ENCODE measurements at regions not wholly inside any gene's neighbourhood (a gene's known extent, or its start where the extent isn't known, plus 50 kb on each side); places are given as distances from the start of the nearest gene placed in this dataset.

GRCh38 chr13:62793850-62794249 is 1378.2 kb upstream of the PCDH20 start:
- H3K4me1 Mint-ChIP-seq, result peaks cover 8% of the 10 kb centered on the region
- H3K9me3 Mint-ChIP-seq, result no peaks in the 10 kb centered on the region
- TF ChIP-seq, protein P1, sequence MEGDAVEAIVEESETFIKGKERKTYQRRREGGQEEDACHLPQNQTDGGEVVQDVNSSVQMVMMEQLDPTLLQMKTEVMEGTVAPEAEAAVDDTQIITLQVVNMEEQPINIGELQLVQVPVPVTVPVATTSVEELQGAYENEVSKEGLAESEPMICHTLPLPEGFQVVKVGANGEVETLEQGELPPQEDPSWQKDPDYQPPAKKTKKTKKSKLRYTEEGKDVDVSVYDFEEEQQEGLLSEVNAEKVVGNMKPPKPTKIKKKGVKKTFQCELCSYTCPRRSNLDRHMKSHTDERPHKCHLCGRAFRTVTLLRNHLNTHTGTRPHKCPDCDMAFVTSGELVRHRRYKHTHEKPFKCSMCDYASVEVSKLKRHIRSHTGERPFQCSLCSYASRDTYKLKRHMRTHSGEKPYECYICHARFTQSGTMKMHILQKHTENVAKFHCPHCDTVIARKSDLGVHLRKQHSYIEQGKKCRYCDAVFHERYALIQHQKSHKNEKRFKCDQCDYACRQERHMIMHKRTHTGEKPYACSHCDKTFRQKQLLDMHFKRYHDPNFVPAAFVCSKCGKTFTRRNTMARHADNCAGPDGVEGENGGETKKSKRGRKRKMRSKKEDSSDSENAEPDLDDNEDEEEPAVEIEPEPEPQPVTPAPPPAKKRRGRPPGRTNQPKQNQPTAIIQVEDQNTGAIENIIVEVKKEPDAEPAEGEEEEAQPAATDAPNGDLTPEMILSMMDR (IDR thresholded peaks at IDR 0.05), result no peak
- H3K27ac Mint-ChIP-seq, result no peak overlapping the region
- H3K36me3 Mint-ChIP-seq (ENCODE audit: low read depth), result no peaks in the 10 kb centered on the region
- no peak for DNase-seq
- H3K27me3 Mint-ChIP-seq (ENCODE audit: low read depth, poor library complexity), result no peaks in the 10 kb centered on the region
- H3K4me3 Mint-ChIP-seq, result no peak overlapping the region

DNA sequence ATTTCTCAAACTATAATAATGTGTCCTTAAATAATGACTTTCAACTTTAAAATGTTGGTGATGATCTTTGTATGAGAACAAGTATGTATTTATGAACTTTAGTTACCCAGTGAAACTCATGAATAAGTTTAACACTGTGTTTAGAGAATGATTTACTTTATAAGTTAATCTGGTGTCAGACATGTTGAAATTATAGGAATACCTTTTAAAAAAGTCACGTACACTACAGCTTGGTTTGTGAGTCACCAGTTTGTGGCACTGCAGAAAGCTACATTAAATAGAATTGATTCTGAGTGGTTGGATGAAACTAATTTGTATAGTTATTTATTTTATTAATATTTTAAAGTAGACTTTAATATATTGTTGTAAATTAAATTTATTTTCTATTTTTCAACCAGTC is 1366.2 kb upstream of the PCDH20 start:
- H3K4me1 Mint-ChIP-seq, result no peaks in the 10 kb centered on the region
- TF ChIP-seq, protein P1 (IDR thresholded peaks at IDR 0.05), result no peak
- H3K27me3 Mint-ChIP-seq (ENCODE audit: low read depth, poor library complexity), result no peaks in the 10 kb centered on the region
- H3K36me3 Mint-ChIP-seq (ENCODE audit: low read depth), result no peaks in the 10 kb centered on the region
- H3K27ac Mint-ChIP-seq, result no peak overlapping the region
- DNase-seq, result no peak
- H3K9me3 Mint-ChIP-seq, result no peaks in the 10 kb centered on the region
- H3K4me3 Mint-ChIP-seq, result no peak overlapping the region

DNA sequence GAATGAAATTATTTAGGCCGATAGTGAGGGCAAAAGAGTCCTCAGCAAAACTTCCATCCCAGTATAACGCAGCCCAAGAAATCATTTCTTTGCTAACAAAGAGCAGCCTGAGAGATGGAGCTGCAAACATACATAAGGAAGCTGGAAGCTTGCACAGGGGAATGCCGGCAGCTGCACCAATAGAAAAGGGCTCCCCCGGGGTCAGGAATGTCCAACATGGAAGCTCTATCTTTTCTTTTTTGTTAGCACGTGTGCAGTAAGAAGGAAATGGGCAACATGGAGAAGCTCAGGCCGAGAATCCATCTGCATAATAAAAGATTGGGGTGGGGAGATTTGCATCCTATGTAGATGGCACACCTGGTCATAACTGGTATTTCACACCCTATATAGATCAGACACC is 1363.5 kb upstream of the PCDH20 start:
- H3K27me3 Mint-ChIP-seq (ENCODE audit: low read depth, poor library complexity), result no peaks in the 10 kb centered on the region
- no peak overlapping the region for H3K27ac Mint-ChIP-seq
- TF ChIP-seq, protein P1 (IDR thresholded peaks at IDR 0.05), result no peak
- no peak overlapping the region for H3K4me3 Mint-ChIP-seq
- no peak for DNase-seq
- no peaks in the 10 kb centered on the region for H3K36me3 Mint-ChIP-seq (ENCODE audit: low read depth)
- no peaks in the 10 kb centered on the region for H3K4me1 Mint-ChIP-seq
- H3K9me3 Mint-ChIP-seq, result no peaks in the 10 kb centered on the region

DNA sequence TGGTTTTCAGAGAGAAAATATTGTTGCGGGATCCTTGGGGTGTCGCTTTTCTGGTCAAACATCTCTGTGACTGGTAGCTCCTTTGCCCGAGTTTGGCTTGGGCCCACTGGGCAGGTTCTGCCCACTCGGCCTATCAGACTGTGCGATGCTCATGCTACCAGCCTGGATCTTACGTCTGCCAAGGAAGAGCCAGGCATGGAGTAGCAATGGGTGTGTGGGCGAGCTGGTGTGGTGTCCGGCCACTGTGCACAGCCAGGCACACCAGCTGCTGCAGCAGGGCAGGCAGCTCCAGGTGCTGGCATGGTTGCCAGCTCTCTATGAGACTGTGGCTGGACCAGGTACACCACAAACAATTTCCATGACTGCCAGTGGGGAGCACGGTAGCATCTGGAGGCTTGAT is 1351.8 kb upstream of the PCDH20 start:
- Mint-ChIP-seq H3K27me3 (ENCODE audit: low read depth, poor library complexity) (no peaks in the 10 kb centered on the region), H3K27ac (no peak overlapping the region), H3K4me1 (no peaks in the 10 kb centered on the region), H3K4me3 (no peak overlapping the region), H3K36me3 (ENCODE audit: low read depth) (no peaks in the 10 kb centered on the region), H3K9me3 (no peaks in the 10 kb centered on the region)
- DNase-seq, result no peak
- TF ChIP-seq, protein P1 (IDR thresholded peaks at IDR 0.05), result no peak

- no peak for DNase-seq
- Mint-ChIP-seq H3K27me3 (ENCODE audit: low read depth, poor library complexity) (no peaks in the 10 kb centered on the region), H3K4me3 (no peak overlapping the region), H3K4me1 (no peaks in the 10 kb centered on the region), H3K27ac (no peak overlapping the region), H3K36me3 (ENCODE audit: low read depth) (no peaks in the 10 kb centered on the region), H3K9me3 (peaks cover 4% of the 10 kb centered on the region)
- TF ChIP-seq, protein P1 (IDR thresholded peaks at IDR 0.05), result no peak
Measured at GRCh38 chr13:62760724-62761123, 1345.1 kb upstream of the PCDH20 start.

DNA sequence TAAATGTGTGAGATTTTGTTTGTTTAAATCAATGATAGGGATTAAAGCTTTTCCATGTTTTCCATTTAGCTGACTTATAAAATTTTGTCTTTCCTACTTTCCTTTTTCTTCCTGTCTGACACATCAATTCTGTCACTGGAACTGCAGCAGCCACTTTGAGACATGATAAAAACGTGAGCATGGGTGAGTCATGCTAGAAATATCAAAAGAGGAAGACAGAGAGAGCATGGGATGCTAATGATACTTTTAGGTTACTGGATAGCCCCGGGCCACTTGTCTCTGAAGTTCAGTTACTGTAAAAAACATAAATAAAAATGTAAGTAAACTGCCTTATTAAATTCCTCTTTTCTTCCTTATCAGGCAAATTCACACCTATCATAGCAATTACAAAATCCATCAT is 1332.0 kb upstream of the PCDH20 start:
- H3K4me1 Mint-ChIP-seq, result no peaks in the 10 kb centered on the region
- TF ChIP-seq, protein P1 (IDR thresholded peaks at IDR 0.05), result no peak
- no peak overlapping the region for H3K4me3 Mint-ChIP-seq
- no peak for DNase-seq
- no peaks in the 10 kb centered on the region for H3K9me3 Mint-ChIP-seq
- peaks cover 7% of the 10 kb centered on the region for H3K27me3 Mint-ChIP-seq (ENCODE audit: low read depth, poor library complexity)
- no peak overlapping the region for H3K27ac Mint-ChIP-seq
- no peaks in the 10 kb centered on the region for H3K36me3 Mint-ChIP-seq (ENCODE audit: low read depth)
